Vagina (tissue), 2 donors: ENCODE measurements at regions not wholly inside any gene's neighbourhood (a gene's known extent, or its start where the extent isn't known, plus 50 kb on each side); places are given as distances from the start of the nearest gene placed in this dataset.

Source experiments
- POLR2A ChIP-seq, 2 donors: fragments of 450-650 bp; IDR thresholded peaks; one replicate each; pipeline ENCODE4 v1.6.1; 2017; ENCODE audit warnings: antibody characterized with exemption in 2 of 2, mild to moderate bottlenecking in 2 of 2, moderate library complexity in 2 of 2
- POLR2AphosphoS5 ChIP-seq, 2 donors: sonication (generic); formaldehyde crosslinking; IDR thresholded peaks; one replicate each; pipeline ENCODE4 v1.9.0; 2017; ENCODE audit warnings: antibody characterized with exemption in 2 of 2, mild to moderate bottlenecking in 2 of 2, low read depth in 1 of 2; ENCODE audit not compliant: insufficient read depth in 1 of 2

DNA sequence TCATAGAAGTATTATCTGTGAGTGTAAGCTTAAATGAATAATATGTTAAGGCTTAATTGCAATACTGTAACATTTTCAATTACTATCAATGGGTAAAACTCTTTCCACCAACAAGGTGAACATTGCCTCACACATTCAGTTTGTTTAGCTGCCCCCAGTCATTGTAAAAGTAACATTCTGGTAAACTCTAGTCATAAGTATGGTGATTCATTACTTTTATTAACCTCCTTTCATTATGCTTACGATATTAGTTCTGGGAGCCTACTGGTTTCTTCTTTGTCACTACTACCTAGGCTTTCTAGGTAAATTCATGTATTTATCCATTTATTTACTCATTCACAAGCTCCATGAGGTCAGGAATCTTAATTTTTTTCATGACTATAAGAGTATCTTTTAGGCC, 412.8 kb upstream of the SLIT2 start:
- TF ChIP-seq POLR2AphosphoS5 (IDR thresholded peaks at IDR 0.05; ENCODE audit: insufficient read depth in 1 of 2, low read depth in 1 of 2): no peak
- no peak for TF ChIP-seq POLR2A (IDR thresholded peaks at IDR 0.05)
